ENCODE measurements at regions not wholly inside any gene's neighbourhood (a gene's known extent, or its start where the extent isn't known, plus 50 kb on each side); places are given as distances from the start of the nearest gene placed in this dataset.

GRCh38 chr4:158327525-158327924 lies 117.2 kb downstream of the TMEM144 start:
- no peak overlapping the region for H3K4me3 ChIP-seq (ENCODE audit: low read depth, low read length)
- TF ChIP-seq CTCF (IDR thresholded peaks at IDR 0.05; ENCODE audit: insufficient read depth, low read length) = no peak
- no peak for DNase-seq (ENCODE audit: low read depth)

GRCh38 chr4:158331863-158332262 lies 121.6 kb downstream of the TMEM144 start:
- TF ChIP-seq CTCF (IDR thresholded peaks at IDR 0.05; ENCODE audit: insufficient read depth, low read length) = no peak
- DNase-seq (ENCODE audit: low read depth) = no peak
- H3K4me3 ChIP-seq (ENCODE audit: low read depth, low read length) = no peak overlapping the region

GRCh38 chr4:158333820-158334219 lies 123.5 kb downstream of the TMEM144 start:
- H3K4me3 ChIP-seq (ENCODE audit: low read depth, low read length) = no peak overlapping the region
- TF ChIP-seq CTCF (IDR thresholded peaks at IDR 0.05; ENCODE audit: insufficient read depth, low read length) = no peak
- DNase-seq (ENCODE audit: low read depth) = no peak

GRCh38 chr4:158341896-158342295 lies 131.6 kb downstream of the TMEM144 start:
- no peak for DNase-seq (ENCODE audit: low read depth)
- H3K4me3 ChIP-seq (ENCODE audit: low read depth, low read length) = no peak overlapping the region
- no peak for TF ChIP-seq CTCF (IDR thresholded peaks at IDR 0.05; ENCODE audit: insufficient read depth, low read length)

GRCh38 chr4:158346576-158346975 lies 136.3 kb downstream of the TMEM144 start:
- no peak overlapping the region for H3K4me3 ChIP-seq (ENCODE audit: low read depth, low read length)
- no peak for DNase-seq (ENCODE audit: low read depth)
- TF ChIP-seq CTCF (IDR thresholded peaks at IDR 0.05; ENCODE audit: insufficient read depth, low read length) = no peak

GRCh38 chr4:158347556-158347955 lies 137.3 kb downstream of the TMEM144 start:
- TF ChIP-seq CTCF (IDR thresholded peaks at IDR 0.05; ENCODE audit: insufficient read depth, low read length) = no peak
- DNase-seq (ENCODE audit: low read depth) = no peak
- no peak overlapping the region for H3K4me3 ChIP-seq (ENCODE audit: low read depth, low read length)

GRCh38 chr4:158350161-158350560 lies 139.9 kb downstream of the TMEM144 start:
- no peak overlapping the region for H3K4me3 ChIP-seq (ENCODE audit: low read depth, low read length)
- TF ChIP-seq CTCF (IDR thresholded peaks at IDR 0.05; ENCODE audit: insufficient read depth, low read length) = no peak
- DNase-seq (ENCODE audit: low read depth) = no peak
